ENCODE measurements at regions not wholly inside any gene's neighbourhood (a gene's known extent, or its start where the extent isn't known, plus 50 kb on each side); places are given as distances from the start of the nearest gene placed in this dataset.

GRCh38 chr1:221204055-221204833 is 325.0 kb downstream of the HLX start:
- TF ChIP-seq CTCF (IDR thresholded peaks at IDR 0.05) = no peak
- TF ChIP-seq POLR2A (IDR thresholded peaks at IDR 0.05) = no peak
- TF ChIP-seq POLR2AphosphoS5 (IDR thresholded peaks at IDR 0.05) = no peak
- no peak for TF ChIP-seq EP300 (IDR thresholded peaks at IDR 0.05)

Data from upper lobe of left lung (tissue), 4 donors.